ENCODE measurements at regions not wholly inside any gene's neighbourhood (a gene's known extent, or its start where the extent isn't known, plus 50 kb on each side); places are given as distances from the start of the nearest gene placed in this dataset.

GRCh38 chr3:181052256-181052655, 62.7 kb upstream of the DNAJC19 start:
- TF ChIP-seq CTCF (conservative IDR thresholded peaks at IDR 0.05; ENCODE audit: low read depth, low read length) (no peak), EZH2phosphoT487 (IDR thresholded peaks at IDR 0.05; ENCODE audit: borderline replicate concordance, low read length) (no peak), EZH2 (IDR thresholded peaks at IDR 0.05; ENCODE audit: low read length, unreplicated experiment) (no peak)
